DND-41 (cell line): ENCODE measurements at regions not wholly inside any gene's neighbourhood (a gene's known extent, or its start where the extent isn't known, plus 50 kb on each side); places are given as distances from the start of the nearest gene placed in this dataset.

Source experiments
- EZH2 ChIP-seq: IDR thresholded peaks from 3 replicates; pipeline ENCODE4 v1.6.1; 2012; ENCODE audit warnings: borderline replicate concordance, low read depth, mild to moderate bottlenecking, moderate library complexity, low read length, inconsistent platforms; ENCODE audit not compliant: severe bottlenecking
- TF ChIP-seq, protein P1 (sequence below): IDR thresholded peaks from 2 replicates; pipeline ENCODE4 v1.5.1; 2012; ENCODE audit warnings: borderline replicate concordance, low read length, moderate library complexity, mild to moderate bottlenecking; ENCODE audit not compliant: poor library complexity, severe bottlenecking; ENCODE audit errors: extremely low read depth

DNA sequence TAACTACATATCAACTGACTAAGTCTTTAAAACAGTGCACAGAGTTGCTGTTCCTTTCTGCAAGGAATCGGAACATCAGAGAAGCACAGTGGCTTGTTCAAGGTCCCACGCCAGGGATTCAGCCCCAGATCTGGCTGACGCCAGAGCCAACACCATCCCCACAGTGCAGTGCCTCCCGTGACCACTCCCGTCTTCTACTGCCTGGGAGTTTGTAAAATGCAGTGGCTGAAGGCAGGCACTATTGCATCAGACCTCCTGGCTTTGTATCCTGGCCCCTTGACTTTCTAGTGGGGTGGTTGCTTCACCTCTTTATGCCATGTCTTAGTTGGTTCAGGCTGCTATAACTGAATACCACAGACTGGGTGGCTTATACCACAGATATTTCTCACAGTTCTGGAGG, 131.0 kb downstream of the NSG2 start:
- no peak for TF ChIP-seq EZH2
- TF ChIP-seq, protein P1, sequence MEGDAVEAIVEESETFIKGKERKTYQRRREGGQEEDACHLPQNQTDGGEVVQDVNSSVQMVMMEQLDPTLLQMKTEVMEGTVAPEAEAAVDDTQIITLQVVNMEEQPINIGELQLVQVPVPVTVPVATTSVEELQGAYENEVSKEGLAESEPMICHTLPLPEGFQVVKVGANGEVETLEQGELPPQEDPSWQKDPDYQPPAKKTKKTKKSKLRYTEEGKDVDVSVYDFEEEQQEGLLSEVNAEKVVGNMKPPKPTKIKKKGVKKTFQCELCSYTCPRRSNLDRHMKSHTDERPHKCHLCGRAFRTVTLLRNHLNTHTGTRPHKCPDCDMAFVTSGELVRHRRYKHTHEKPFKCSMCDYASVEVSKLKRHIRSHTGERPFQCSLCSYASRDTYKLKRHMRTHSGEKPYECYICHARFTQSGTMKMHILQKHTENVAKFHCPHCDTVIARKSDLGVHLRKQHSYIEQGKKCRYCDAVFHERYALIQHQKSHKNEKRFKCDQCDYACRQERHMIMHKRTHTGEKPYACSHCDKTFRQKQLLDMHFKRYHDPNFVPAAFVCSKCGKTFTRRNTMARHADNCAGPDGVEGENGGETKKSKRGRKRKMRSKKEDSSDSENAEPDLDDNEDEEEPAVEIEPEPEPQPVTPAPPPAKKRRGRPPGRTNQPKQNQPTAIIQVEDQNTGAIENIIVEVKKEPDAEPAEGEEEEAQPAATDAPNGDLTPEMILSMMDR: no peak
